Mucosa of rectum (tissue), 2 donors: ENCODE measurements at regions not wholly inside any gene's neighbourhood (a gene's known extent, or its start where the extent isn't known, plus 50 kb on each side); places are given as distances from the start of the nearest gene placed in this dataset.
"Not testable (repeated sequence)": the region's sequence is repeated elsewhere in the genome, so short reads cannot be mapped to it uniquely, and the experiment has no call there.

Experiments
- H3K27ac ChIP-seq, 2 donors: one replicate each; pipeline ENCODE4 v1.7.0; 2013; ENCODE audit warnings: inconsistent platforms in 2 of 2, low read depth in 2 of 2, low read length in 2 of 2
- H3K27me3 ChIP-seq, 2 donors: one replicate each; pipeline ENCODE4 v1.7.0; 2013; ENCODE audit warnings: low read length in 2 of 2; ENCODE audit not compliant: control insufficient read depth in 2 of 2, insufficient read depth in 2 of 2
- H3K36me3 ChIP-seq, 2 donors: one replicate each; pipeline ENCODE4 v1.7.0; 2013; ENCODE audit warnings: low read length in 2 of 2; ENCODE audit not compliant: control insufficient read depth in 2 of 2, insufficient read depth in 2 of 2
- H3K4me1 ChIP-seq, 2 donors: one replicate each; pipeline ENCODE4 v1.7.0; 2013; ENCODE audit warnings: low read length in 2 of 2, mild to moderate bottlenecking in 1 of 2; ENCODE audit not compliant: control insufficient read depth in 2 of 2, insufficient read depth in 2 of 2
- H3K4me3 ChIP-seq, 2 donors: one replicate each; pipeline ENCODE4 v1.7.0; 2013; ENCODE audit warnings: low read length in 2 of 2
- H3K9ac ChIP-seq, 2 donors: one replicate each; pipeline ENCODE4 v1.7.0; 2013; ENCODE audit warnings: low read length in 2 of 2, low read depth in 1 of 2, mild to moderate bottlenecking in 1 of 2
- H3K9me3 ChIP-seq, 2 donors: one replicate each; pipeline ENCODE4 v1.7.0; 2013; ENCODE audit warnings: low read length in 2 of 2; ENCODE audit not compliant: control insufficient read depth in 2 of 2
- donor health status: healthy.
- donor health status: Normal muscosa, but diverticular disease.

- peaks cover 33 to 49% of the 10 kb centered on the region in 2 donors for H3K9me3 ChIP-seq
- H3K27ac ChIP-seq, H3K4me3 ChIP-seq, H3K9ac ChIP-seq, H3K27me3 ChIP-seq, H3K4me1 ChIP-seq, H3K36me3 ChIP-seq: not testable (repeated sequence)
Observed at GRCh38 chr9:40915660-40916398, 212.7 kb downstream of the FOXD4L6 start.

GRCh38 chr9:40914772-40915659 lies 213.5 kb downstream of the FOXD4L6 start:
- Histone ChIP-seq H3K4me1 (no peaks in the 10 kb centered on the region), H3K9me3 (peaks cover 39 to 57% of the 10 kb centered on the region in 2 donors), H3K27ac (no peak overlapping the region), H3K9ac (no peak overlapping the region), H3K27me3 (no peaks in the 10 kb centered on the region), H3K4me3 (no peak overlapping the region), H3K36me3 (no peaks in the 10 kb centered on the region)

DNA sequence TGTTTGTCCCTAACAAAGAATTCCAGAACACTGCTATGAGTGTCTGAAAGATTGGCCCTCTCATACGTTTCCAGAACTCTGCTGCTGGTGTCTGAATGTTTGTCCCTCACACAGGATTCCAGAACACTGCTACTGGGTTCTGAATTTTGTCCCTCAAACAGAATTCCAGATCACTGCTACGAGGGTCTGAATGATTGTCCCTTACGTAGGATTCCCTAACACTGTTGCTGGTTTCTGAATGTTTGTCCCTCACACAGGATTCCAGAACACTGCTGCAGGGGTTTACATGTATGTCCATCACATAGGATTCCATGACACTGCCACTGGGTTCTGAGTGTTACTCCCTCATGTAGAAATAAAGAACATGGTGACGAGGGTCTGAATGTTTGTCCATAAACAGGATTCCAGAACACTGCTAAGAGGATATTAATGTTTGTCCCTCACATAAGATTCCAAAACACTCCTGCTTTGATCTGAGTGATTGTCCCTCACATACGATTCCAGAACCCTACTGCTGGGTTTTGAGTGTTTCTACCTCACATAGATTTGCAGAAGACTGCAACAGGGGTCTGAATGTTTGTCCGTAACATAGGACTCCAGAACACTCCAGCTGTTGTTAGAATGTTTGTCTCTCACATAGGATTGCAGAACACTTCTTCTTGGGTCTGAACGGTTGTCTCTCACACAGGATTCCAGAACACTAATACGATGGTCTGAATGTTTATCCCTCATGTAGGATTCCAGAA lies 214.4 kb downstream of the FOXD4L6 start:
- H3K27me3 ChIP-seq = no peaks in the 10 kb centered on the region
- H3K4me1 ChIP-seq = no peaks in the 10 kb centered on the region
- H3K27ac ChIP-seq = no peak overlapping the region
- peaks cover 46 to 65% of the 10 kb centered on the region in 2 donors for H3K9me3 ChIP-seq
- no peak overlapping the region for H3K4me3 ChIP-seq
- H3K9ac ChIP-seq = no peak overlapping the region
- no peaks in the 10 kb centered on the region for H3K36me3 ChIP-seq

GRCh38 chr9:40913096-40913719 lies 215.3 kb downstream of the FOXD4L6 start:
- no peak overlapping the region for H3K27ac ChIP-seq
- H3K9ac ChIP-seq = no peak overlapping the region
- H3K9me3 ChIP-seq = peaks cover 52 to 74% of the 10 kb centered on the region in 2 donors
- H3K4me3 ChIP-seq = no peak overlapping the region
- no peaks in the 10 kb centered on the region for H3K36me3 ChIP-seq
- no peaks in the 10 kb centered on the region for H3K4me1 ChIP-seq
- H3K27me3 ChIP-seq = no peaks in the 10 kb centered on the region

- H3K9ac ChIP-seq, H3K27ac ChIP-seq, H3K4me1 ChIP-seq, H3K4me3 ChIP-seq, H3K27me3 ChIP-seq, H3K36me3 ChIP-seq: not testable (repeated sequence)
- H3K9me3 ChIP-seq = peaks cover 56 to 79% of the 10 kb centered on the region in 2 donors
Observed at GRCh38 chr9:40912679-40913078, 215.8 kb downstream of the FOXD4L6 start.

GRCh38 chr9:40911647-40912046 lies 216.8 kb downstream of the FOXD4L6 start:
- Histone ChIP-seq H3K4me1 (no peaks in the 10 kb centered on the region), H3K9ac (no peak overlapping the region), H3K27me3 (no peaks in the 10 kb centered on the region), H3K9me3 (peaks cover 58 to 84% of the 10 kb centered on the region in 2 donors), H3K27ac (no peak overlapping the region), H3K4me3 (no peak overlapping the region), H3K36me3 (no peaks in the 10 kb centered on the region)

GRCh38 chr9:40910995-40911394 lies 217.5 kb downstream of the FOXD4L6 start:
- not testable (repeated sequence) for H3K4me1 ChIP-seq, H3K27ac ChIP-seq, H3K27me3 ChIP-seq, H3K36me3 ChIP-seq, H3K4me3 ChIP-seq, H3K9ac ChIP-seq
- H3K9me3 ChIP-seq = peaks cover 58 to 82% of the 10 kb centered on the region in 2 donors

DNA sequence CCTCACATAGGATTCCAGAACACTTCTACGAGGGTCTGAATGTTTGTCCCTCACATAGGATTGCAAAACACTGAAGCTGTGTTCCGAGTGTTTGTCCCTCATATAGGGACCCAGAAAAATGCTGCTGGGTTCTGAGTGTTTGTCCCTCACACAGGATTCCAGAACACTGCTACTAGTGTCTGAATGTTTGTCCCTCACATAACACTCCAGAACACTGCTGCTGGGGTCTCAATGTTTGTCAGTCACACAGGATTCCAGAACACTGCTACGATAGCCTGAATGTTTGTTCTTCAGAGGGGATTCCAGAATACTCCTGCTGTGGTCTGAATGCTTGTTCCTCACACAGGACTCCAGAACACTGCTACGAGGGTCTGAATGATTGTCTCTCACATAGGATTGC lies 218.7 kb downstream of the FOXD4L6 start:
- Histone ChIP-seq H3K9ac (no peak overlapping the region), H3K27me3 (no peaks in the 10 kb centered on the region), H3K9me3 (peaks cover 50 to 75% of the 10 kb centered on the region in 2 donors), H3K4me3 (no peak overlapping the region), H3K27ac (no peak overlapping the region), H3K36me3 (no peaks in the 10 kb centered on the region), H3K4me1 (no peaks in the 10 kb centered on the region)

DNA sequence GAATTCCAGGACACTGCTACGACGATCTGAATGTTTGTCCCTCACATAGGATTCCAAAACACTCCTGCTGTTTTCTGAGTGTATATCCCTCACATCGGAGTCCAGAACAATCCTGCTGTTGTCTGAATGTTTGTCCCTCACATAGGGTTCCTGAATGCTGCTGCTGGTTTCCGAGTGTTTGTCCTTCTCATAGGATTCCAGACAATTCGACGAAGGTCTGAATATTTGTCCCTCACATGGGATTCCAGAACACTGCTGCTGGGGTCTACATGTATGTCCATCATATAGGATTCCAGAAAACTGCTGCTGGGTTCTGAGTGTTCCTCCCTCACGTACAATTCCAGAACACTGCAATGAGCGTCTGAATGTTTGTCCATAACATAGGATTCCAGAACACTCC lies 219.4 kb downstream of the FOXD4L6 start:
- not testable (repeated sequence) for H3K4me1 ChIP-seq, H3K36me3 ChIP-seq, H3K9ac ChIP-seq, H3K27me3 ChIP-seq, H3K27ac ChIP-seq, H3K4me3 ChIP-seq
- H3K9me3 ChIP-seq = peaks cover 42 to 73% of the 10 kb centered on the region in 2 donors
